Vagina (tissue), 2 donors: ENCODE measurements at regions not wholly inside any gene's neighbourhood (a gene's known extent, or its start where the extent isn't known, plus 50 kb on each side); places are given as distances from the start of the nearest gene placed in this dataset.

ENCODE experiments used
- POLR2A ChIP-seq, 2 donors: fragments of 450-650 bp; IDR thresholded peaks; one replicate each; pipeline ENCODE4 v1.6.1; 2017; ENCODE audit warnings: antibody characterized with exemption in 2 of 2, mild to moderate bottlenecking in 2 of 2, moderate library complexity in 2 of 2
- POLR2AphosphoS5 ChIP-seq, 2 donors: sonication (generic); formaldehyde crosslinking; IDR thresholded peaks; one replicate each; pipeline ENCODE4 v1.9.0; 2017; ENCODE audit warnings: antibody characterized with exemption in 2 of 2, mild to moderate bottlenecking in 2 of 2, low read depth in 1 of 2; ENCODE audit not compliant: insufficient read depth in 1 of 2
- TF ChIP-seq, protein P1 (sequence below), 3 experiments: fragments of 450-650 bp in 2 of 3; fragments of 200-600 bp in 1 of 3; sonication (generic) in 1 of 3; IDR thresholded peaks; one replicate each; pipeline ENCODE4 v1.5.1; 2017 to 2019; ENCODE audit warnings: antibody characterized with exemption in 3 of 3, mild to moderate bottlenecking in 2 of 3, moderate library complexity in 2 of 3

DNA sequence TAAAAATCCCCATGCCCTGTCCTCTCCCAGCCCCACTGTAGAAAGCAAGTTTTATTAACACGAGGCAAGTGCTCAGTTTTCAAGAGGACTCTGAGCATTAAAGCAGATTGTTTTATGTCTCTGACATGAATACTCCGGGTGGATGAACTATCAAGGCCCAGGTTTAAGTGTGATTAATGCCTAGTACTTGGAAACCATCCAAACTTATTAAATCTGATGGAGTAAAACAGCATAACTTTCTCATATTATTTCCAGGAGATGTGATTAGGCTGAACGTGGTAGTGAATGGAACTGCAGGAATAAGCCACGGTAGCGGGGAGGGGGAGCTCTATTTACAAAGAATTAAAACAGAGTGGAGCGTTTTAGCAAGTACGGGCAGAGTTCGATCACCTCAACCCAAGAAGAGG is 144.2 kb upstream of the RNF32 start:
- TF ChIP-seq, protein P1, sequence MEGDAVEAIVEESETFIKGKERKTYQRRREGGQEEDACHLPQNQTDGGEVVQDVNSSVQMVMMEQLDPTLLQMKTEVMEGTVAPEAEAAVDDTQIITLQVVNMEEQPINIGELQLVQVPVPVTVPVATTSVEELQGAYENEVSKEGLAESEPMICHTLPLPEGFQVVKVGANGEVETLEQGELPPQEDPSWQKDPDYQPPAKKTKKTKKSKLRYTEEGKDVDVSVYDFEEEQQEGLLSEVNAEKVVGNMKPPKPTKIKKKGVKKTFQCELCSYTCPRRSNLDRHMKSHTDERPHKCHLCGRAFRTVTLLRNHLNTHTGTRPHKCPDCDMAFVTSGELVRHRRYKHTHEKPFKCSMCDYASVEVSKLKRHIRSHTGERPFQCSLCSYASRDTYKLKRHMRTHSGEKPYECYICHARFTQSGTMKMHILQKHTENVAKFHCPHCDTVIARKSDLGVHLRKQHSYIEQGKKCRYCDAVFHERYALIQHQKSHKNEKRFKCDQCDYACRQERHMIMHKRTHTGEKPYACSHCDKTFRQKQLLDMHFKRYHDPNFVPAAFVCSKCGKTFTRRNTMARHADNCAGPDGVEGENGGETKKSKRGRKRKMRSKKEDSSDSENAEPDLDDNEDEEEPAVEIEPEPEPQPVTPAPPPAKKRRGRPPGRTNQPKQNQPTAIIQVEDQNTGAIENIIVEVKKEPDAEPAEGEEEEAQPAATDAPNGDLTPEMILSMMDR (IDR thresholded peaks at IDR 0.05): no peak
- TF ChIP-seq POLR2AphosphoS5 (IDR thresholded peaks at IDR 0.05; ENCODE audit: insufficient read depth in 1 of 2, low read depth in 1 of 2): no peak
- no peak for TF ChIP-seq POLR2A (IDR thresholded peaks at IDR 0.05)
